CD4-positive, alpha-beta T cell (primary cell): ENCODE measurements at regions not wholly inside any gene's neighbourhood (a gene's known extent, or its start where the extent isn't known, plus 50 kb on each side); places are given as distances from the start of the nearest gene placed in this dataset.
"Not testable (repeated sequence)": the region's sequence is repeated elsewhere in the genome, so short reads cannot be mapped to it uniquely, and the experiment has no call there.

Experiments
- ATAC-seq: fragments of 200-7000 bp; cut with Tn5 transposase; one replicate; pipeline ENCODE4 v1.10.0; 2022; ENCODE audit warnings: mild to moderate bottlenecking; ENCODE audit not compliant: poor library complexity
- CTCF ChIA-PET: fragments of 350-600 bp; sonication (Branson Sonifier 250); formaldehyde crosslinking; loops from one replicate; lab custom pipeline; 2021; ENCODE audit warnings: antibody characterized with exemption, inconsistent platforms; lab: Charles Lee
- POLR2A ChIA-PET: fragments of 350-600 bp; sonication (Branson Sonifier 250); formaldehyde crosslinking; loops from one replicate; lab custom pipeline; 2021; ENCODE audit warnings: antibody characterized with exemption, inconsistent platforms; lab: Charles Lee
- DNase-seq, 14 experiments: peaks; one replicate each; pipeline ENCODE4 v3.0.0-alpha.2; 2013 to 2020; ENCODE audit warnings: mixed read lengths in 2 of 14
- H3K27ac ChIP-seq, 2 donors: one replicate each; pipeline versions ENCODE4 v1.5.1 to v1.7.0; 2013; ENCODE audit warnings: low read length in 2 of 2, low read depth in 1 of 2, mild to moderate bottlenecking in 1 of 2
- H3K27me3 ChIP-seq, 2 experiments: 1 replicate in 1 of 2; 2 replicates in 1 of 2; pipeline versions ENCODE4 v1.6.1 to v1.7.0; 2013; ENCODE audit warnings: low read length in 2 of 2, control low read depth in 1 of 2, mild to moderate bottlenecking in 1 of 2, moderate library complexity in 1 of 2; ENCODE audit not compliant: insufficient read depth in 2 of 2, control insufficient read depth in 1 of 2
- H3K36me3 ChIP-seq: one replicate; pipeline ENCODE4 v1.6.1; 2013; ENCODE audit warnings: low read length, control low read depth; ENCODE audit not compliant: insufficient read depth
- H3K4me1 ChIP-seq: one replicate; pipeline ENCODE4 v1.6.1; 2013; ENCODE audit warnings: low read length, control low read depth; ENCODE audit not compliant: insufficient read depth
- H3K4me3 ChIP-seq: one replicate; pipeline ENCODE4 v1.5.1; 2013; ENCODE audit warnings: mild to moderate bottlenecking, low read length, moderate library complexity
- H3K9me3 ChIP-seq, 2 experiments: 1 replicate in 1 of 2; 2 replicates in 1 of 2; pipeline versions ENCODE4 v1.6.1 to v1.7.0; 2013; ENCODE audit warnings: low read length in 2 of 2, mild to moderate bottlenecking in 2 of 2, control low read depth in 1 of 2, moderate library complexity in 1 of 2; ENCODE audit not compliant: control insufficient read depth in 1 of 2, insufficient read depth in 1 of 2
- H3K27ac Mint-ChIP-seq: one replicate; pipeline ENCODE4 v1.8.0; 2020; ENCODE audit warnings: mixed read lengths
- H3K27me3 Mint-ChIP-seq: one replicate; pipeline ENCODE4 v1.8.0; 2021; ENCODE audit warnings: mixed read lengths
- H3K36me3 Mint-ChIP-seq: one replicate; pipeline ENCODE4 v1.8.0; 2021; ENCODE audit warnings: low read depth, mixed read lengths
- H3K4me1 Mint-ChIP-seq: one replicate; pipeline ENCODE4 v1.8.0; 2021; ENCODE audit warnings: low read depth, mixed read lengths
- H3K4me3 Mint-ChIP-seq: one replicate; pipeline ENCODE4 v1.8.0; 2020; ENCODE audit warnings: mild to moderate bottlenecking, mixed read lengths
- H3K9me3 Mint-ChIP-seq: one replicate; pipeline ENCODE4 v1.8.0; 2020; ENCODE audit warnings: mixed read lengths
- CTCF ChIP-seq: fragments of 200-600 bp; IDR thresholded peaks from one replicate; pipeline ENCODE4 v1.8.0; 2022; ENCODE audit warnings: antibody characterized with exemption, mild to moderate bottlenecking
- intact Hi-C, 2 experiments: fragments of 100-400 bp; cut with DNase I in 1 of 2; cut with micrococcal nuclease in 1 of 2; formaldehyde crosslinking; loops; one replicate each; pipeline versions ENCODE4 v1.15.1 to v1.9.0; 2023 to 2025; cut with DNase I, micrococcal nuclease

- not testable (repeated sequence) for H3K36me3 Mint-ChIP-seq
These were observed 50.5 kb upstream of the KIF2A start for GRCh38 chr5:62255551-62255950.

GRCh38 chr5:62256161-62257019 is 49.6 kb upstream of the KIF2A start:
- POLR2A ChIA-PET: interaction anchor here (0.6 to 2.2 kb wide), 6 partner anchors 41 to 993 kb away, joined by 3 to 12 read pairs (median 4); partner anchors contain the start of gene KIF2A
- H3K36me3 Mint-ChIP-seq: no peaks in the 10 kb centered on the region
- H3K27me3 Mint-ChIP-seq: no peaks in the 10 kb centered on the region
- ATAC-seq: peak; percentile 87
- peaks cover 4% of the 10 kb centered on the region for H3K9me3 Mint-ChIP-seq
- H3K4me3 Mint-ChIP-seq: peak overlapping the region; percentile 66
- Histone ChIP-seq H3K4me1 (peaks cover 33% of the 10 kb centered on the region), H3K36me3 (no peaks in the 10 kb centered on the region), H3K27me3 (no peaks in the 10 kb centered on the region), H3K4me3 (peak overlapping the region; percentile 34), H3K27ac (peak overlapping the region; percentile 63 to 66), H3K9me3 (no peaks in the 10 kb centered on the region)
- intact Hi-C loops: loop anchor here in 1 of 2 experiments (2.0 kb wide), 1 partner anchor 42 kb away; no protein-coding TSS in a partner anchor
- no peak for TF ChIP-seq CTCF
- DNase-seq: peak in 10 of 14 experiments; percentile 1 to 73 (median 14)
- H3K4me1 Mint-ChIP-seq: peaks cover 86% of the 10 kb centered on the region
- H3K27ac Mint-ChIP-seq: peak overlapping the region; percentile 92
- CTCF ChIA-PET: no interaction called here

More at GRCh38 chr5:62255551-62255950, 50.5 kb upstream of the KIF2A start:
- H3K27me3 Mint-ChIP-seq, ATAC-seq, intact Hi-C loops, H3K4me3 ChIP-seq, H3K4me3 Mint-ChIP-seq, H3K9me3 Mint-ChIP-seq, H3K27me3 ChIP-seq, CTCF ChIA-PET, DNase-seq, H3K36me3 ChIP-seq, H3K9me3 ChIP-seq: not testable (repeated sequence)
- Mint-ChIP-seq H3K4me1 (peaks cover 78% of the 10 kb centered on the region), H3K27ac (peak overlapping the region; percentile 92)
- POLR2A ChIA-PET: interaction anchor here (0.6 to 2.2 kb wide), 3 partner anchors 9 to 52 kb away, joined by 3 to 12 read pairs (median 4); partner anchors contain the start of gene KIF2A
- Histone ChIP-seq H3K4me1 (peaks cover 26% of the 10 kb centered on the region), H3K27ac (peak overlapping the region; percentile 63 to 66)
